Astrocyte of the cerebellum (primary cell): ENCODE measurements at regions not wholly inside any gene's neighbourhood (a gene's known extent, or its start where the extent isn't known, plus 50 kb on each side); places are given as distances from the start of the nearest gene placed in this dataset.

ENCODE experiments used
- DNase-seq: peaks from one replicate; pipeline ENCODE4 v3.0.0-alpha.2; 2011; ENCODE audit warnings: low read depth
- H3K4me3 ChIP-seq: 2 replicates; pipeline ENCODE4 v1.5.1; 2011; ENCODE audit warnings: mild to moderate bottlenecking, low read depth, low read length, moderate library complexity
- CTCF ChIP-seq: IDR thresholded peaks from 2 replicates; pipeline ENCODE4 v1.5.1; 2012; ENCODE audit warnings: low read length, low read depth, moderate library complexity, mild to moderate bottlenecking; ENCODE audit errors: missing control alignments
- in situ Hi-C: cut with HindIII; loops from 2 replicates; pipeline ENCODE4 v1.10.0; 2017; ENCODE audit warnings: low sequenced_read_pairs

GRCh38 chr12:68479261-68479895, 131.3 kb upstream of the RAP1B start:
- H3K4me3 ChIP-seq = no peak overlapping the region
- no peak for DNase-seq
- TF ChIP-seq CTCF = no peak
- in situ Hi-C loops = no loop called here

DNA sequence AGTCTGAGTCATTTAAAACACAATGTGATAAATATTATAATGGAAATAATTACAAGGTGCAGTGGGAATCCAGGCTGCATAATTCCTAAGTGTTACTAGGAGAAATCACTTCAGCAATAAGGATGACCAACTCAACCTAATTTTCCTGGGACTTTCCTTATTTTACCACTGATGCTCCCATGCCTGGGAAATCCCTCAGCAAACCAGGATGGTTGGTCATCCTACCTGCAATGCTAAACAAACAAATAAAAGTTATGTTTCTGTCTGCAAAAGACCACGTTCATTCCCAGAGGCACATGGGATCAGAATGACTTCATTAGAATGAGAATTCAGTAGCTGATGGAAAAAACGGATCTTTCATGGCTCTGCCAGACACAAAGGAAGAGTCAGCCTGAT, 130.8 kb upstream of the RAP1B start:
- no peak for TF ChIP-seq CTCF
- H3K4me3 ChIP-seq = no peak overlapping the region
- in situ Hi-C loops = no loop called here
- no peak for DNase-seq

DNA sequence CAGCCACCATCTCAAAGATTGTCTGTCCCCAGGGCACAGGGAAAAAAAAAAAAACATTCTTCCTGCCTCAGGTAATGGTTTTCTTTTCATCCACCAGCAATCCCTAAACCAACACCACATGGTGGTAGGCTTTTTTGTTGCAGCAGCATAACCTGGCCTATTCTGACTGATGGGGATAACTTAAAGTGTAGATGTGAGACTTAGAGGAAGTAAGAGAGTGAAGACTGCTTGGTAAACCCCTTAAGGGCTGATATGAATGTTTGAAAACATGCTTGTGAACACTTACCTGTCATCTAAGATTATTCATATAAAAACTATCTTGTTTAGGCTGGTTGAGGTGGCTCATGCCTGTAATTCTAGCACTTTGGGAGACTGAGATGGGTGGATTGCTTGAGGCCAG, 130.2 kb upstream of the RAP1B start:
- in situ Hi-C loops = no loop called here
- no peak for TF ChIP-seq CTCF
- DNase-seq = no peak
- H3K4me3 ChIP-seq = no peak overlapping the region

DNA sequence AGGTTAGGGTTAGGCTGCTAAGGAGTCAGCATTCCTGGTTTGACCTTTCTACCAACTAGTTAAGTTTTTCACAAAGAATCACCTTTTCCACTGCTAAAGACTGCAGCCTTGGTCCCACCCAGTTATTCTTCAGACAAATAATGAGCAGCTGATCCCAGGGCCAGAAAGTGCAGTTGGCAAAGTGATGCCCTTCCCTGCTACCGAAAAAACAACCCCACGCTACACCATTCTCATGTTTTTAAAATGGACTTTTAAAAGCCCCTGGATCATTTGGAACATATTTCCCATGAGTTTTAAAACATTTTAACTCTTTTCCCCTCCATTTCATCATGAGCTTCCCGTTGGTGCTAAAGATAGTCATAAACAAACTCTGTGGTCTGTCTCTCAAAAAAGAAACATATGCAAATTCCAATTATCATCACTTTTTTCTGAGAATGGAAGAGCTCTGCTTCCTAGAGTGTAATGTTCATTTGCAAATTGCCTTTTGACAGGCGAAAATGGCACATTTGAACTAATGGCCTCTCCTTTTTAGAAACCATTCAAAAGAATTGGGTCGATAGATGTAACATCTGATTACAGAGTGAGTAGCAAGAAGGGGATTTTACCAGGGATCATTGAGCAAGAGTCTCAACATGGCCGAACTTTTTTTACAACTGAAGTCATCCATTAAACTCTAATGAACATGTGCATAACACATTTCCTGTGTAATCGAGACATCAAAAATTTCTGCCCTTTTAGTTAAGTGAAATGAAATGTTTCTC, 129.3 kb upstream of the RAP1B start:
- H3K4me3 ChIP-seq = no peak overlapping the region
- TF ChIP-seq CTCF = no peak
- DNase-seq = no peak

GRCh38 chr12:68482014-68482413, 128.7 kb upstream of the RAP1B start:
- in situ Hi-C loops = no loop called here
- TF ChIP-seq CTCF = no peak
- H3K4me3 ChIP-seq = no peak overlapping the region
- no peak for DNase-seq

More for the DNA sequence above, 129.3 kb upstream of the RAP1B start:
- in situ Hi-C loops = no loop called here

- H3K4me3 ChIP-seq = no peak overlapping the region
- no peak for DNase-seq
- TF ChIP-seq CTCF = no peak
- in situ Hi-C loops = no loop called here
Observed at GRCh38 chr12:68482660-68483059, 128.0 kb upstream of the RAP1B start.
